ENCODE measurements at regions not wholly inside any gene's neighbourhood (a gene's known extent, or its start where the extent isn't known, plus 50 kb on each side); places are given as distances from the start of the nearest gene placed in this dataset.

GRCh38 chr4:64767547-64767946, 358.3 kb upstream of the TECRL start:
- DNase-seq (no peak), FAIRE-seq (no peak)
- Histone ChIP-seq H3K4me1 (ENCODE audit: control insufficient read depth in 2 of 3, insufficient read depth in 2 of 3, low read depth in 1 of 3, low read length in 3 of 3) (no peaks in the 10 kb centered on the region), H3K36me3 (ENCODE audit: control insufficient read depth in 2 of 3, insufficient read depth in 3 of 3, low read length in 3 of 3) (no peaks in the 10 kb centered on the region), H3K9ac (ENCODE audit: low read length in 3 of 3) (no peak overlapping the region), H3K4me3 (ENCODE audit: low read length in 3 of 3) (no peak overlapping the region), H3K9me3 (ENCODE audit: control insufficient read depth in 2 of 3, insufficient read depth in 1 of 3, low read length in 3 of 3) (no peaks in the 10 kb centered on the region), H3K27me3 (ENCODE audit: control insufficient read depth, insufficient read depth, low read length) (no peaks in the 10 kb centered on the region), H3K27ac (ENCODE audit: low read depth in 2 of 2, low read length in 2 of 2) (no peak overlapping the region)
- TF ChIP-seq, protein P1, sequence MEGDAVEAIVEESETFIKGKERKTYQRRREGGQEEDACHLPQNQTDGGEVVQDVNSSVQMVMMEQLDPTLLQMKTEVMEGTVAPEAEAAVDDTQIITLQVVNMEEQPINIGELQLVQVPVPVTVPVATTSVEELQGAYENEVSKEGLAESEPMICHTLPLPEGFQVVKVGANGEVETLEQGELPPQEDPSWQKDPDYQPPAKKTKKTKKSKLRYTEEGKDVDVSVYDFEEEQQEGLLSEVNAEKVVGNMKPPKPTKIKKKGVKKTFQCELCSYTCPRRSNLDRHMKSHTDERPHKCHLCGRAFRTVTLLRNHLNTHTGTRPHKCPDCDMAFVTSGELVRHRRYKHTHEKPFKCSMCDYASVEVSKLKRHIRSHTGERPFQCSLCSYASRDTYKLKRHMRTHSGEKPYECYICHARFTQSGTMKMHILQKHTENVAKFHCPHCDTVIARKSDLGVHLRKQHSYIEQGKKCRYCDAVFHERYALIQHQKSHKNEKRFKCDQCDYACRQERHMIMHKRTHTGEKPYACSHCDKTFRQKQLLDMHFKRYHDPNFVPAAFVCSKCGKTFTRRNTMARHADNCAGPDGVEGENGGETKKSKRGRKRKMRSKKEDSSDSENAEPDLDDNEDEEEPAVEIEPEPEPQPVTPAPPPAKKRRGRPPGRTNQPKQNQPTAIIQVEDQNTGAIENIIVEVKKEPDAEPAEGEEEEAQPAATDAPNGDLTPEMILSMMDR (IDR thresholded peaks at IDR 0.05; ENCODE audit: borderline replicate concordance, extremely low read depth, insufficient read depth) = no peak
- intact Hi-C loops (cut with DNase I) = no loop called here

- Histone ChIP-seq H3K36me3 (ENCODE audit: control insufficient read depth in 2 of 3, insufficient read depth in 3 of 3, low read length in 3 of 3) (no peaks in the 10 kb centered on the region), H3K4me1 (ENCODE audit: control insufficient read depth in 2 of 3, insufficient read depth in 2 of 3, low read depth in 1 of 3, low read length in 3 of 3) (no peaks in the 10 kb centered on the region), H3K9ac (ENCODE audit: low read length in 3 of 3) (no peak overlapping the region), H3K27me3 (ENCODE audit: control insufficient read depth, insufficient read depth, low read length) (no peaks in the 10 kb centered on the region), H3K9me3 (ENCODE audit: control insufficient read depth in 2 of 3, insufficient read depth in 1 of 3, low read length in 3 of 3) (no peaks in the 10 kb centered on the region), H3K27ac (ENCODE audit: low read depth in 2 of 2, low read length in 2 of 2) (no peak overlapping the region), H3K4me3 (ENCODE audit: low read length in 3 of 3) (no peak overlapping the region)
- TF ChIP-seq, protein P1 (IDR thresholded peaks at IDR 0.05; ENCODE audit: borderline replicate concordance, extremely low read depth, insufficient read depth) = no peak
- intact Hi-C loops (cut with DNase I) = no loop called here
- FAIRE-seq (no peak), DNase-seq (no peak)
Measured at GRCh38 chr4:64766565-64766964, 357.3 kb upstream of the TECRL start.

GRCh38 chr4:64756016-64756415, 346.8 kb upstream of the TECRL start:
- no peak overlapping the region for H3K27ac ChIP-seq (ENCODE audit: low read depth in 2 of 2, low read length in 2 of 2)
- TF ChIP-seq, protein P1 (IDR thresholded peaks at IDR 0.05; ENCODE audit: borderline replicate concordance, extremely low read depth, insufficient read depth) = no peak
- intact Hi-C loops (cut with DNase I) = no loop called here

More at GRCh38 chr4:64756016-64756415, 346.8 kb upstream of the TECRL start:
- Histone ChIP-seq H3K27me3 (ENCODE audit: control insufficient read depth, insufficient read depth, low read length) (no peaks in the 10 kb centered on the region), H3K36me3 (ENCODE audit: control insufficient read depth in 2 of 3, insufficient read depth in 3 of 3, low read length in 3 of 3) (no peaks in the 10 kb centered on the region), H3K4me3 (ENCODE audit: low read length in 3 of 3) (no peak overlapping the region), H3K9me3 (ENCODE audit: control insufficient read depth in 2 of 3, insufficient read depth in 1 of 3, low read length in 3 of 3) (no peaks in the 10 kb centered on the region), H3K4me1 (ENCODE audit: control insufficient read depth in 2 of 3, insufficient read depth in 2 of 3, low read depth in 1 of 3, low read length in 3 of 3) (no peaks in the 10 kb centered on the region), H3K9ac (ENCODE audit: low read length in 3 of 3) (no peak overlapping the region)
- DNase-seq = no peak
- no peak for FAIRE-seq

Data from kidney (tissue), 13 donors.